Left ventricle myocardium inferior (tissue), 1 donor: ENCODE measurements at regions not wholly inside any gene's neighbourhood (a gene's known extent, or its start where the extent isn't known, plus 50 kb on each side); places are given as distances from the start of the nearest gene placed in this dataset.

Experiments
- DNase-seq: peaks from one replicate; pipeline ENCODE4 v3.0.0-alpha.2; 2020
- H3K27ac ChIP-seq: fragments of 200-600 bp; replicated peaks from 2 replicates; pipeline ENCODE4 v1.8.0; 2021
- H3K27me3 ChIP-seq: fragments of 200-600 bp; 2 replicates; pipeline ENCODE4 v1.8.0; 2021; ENCODE audit warnings: low read depth
- H3K36me3 ChIP-seq: fragments of 200-600 bp; 2 replicates; pipeline ENCODE4 v1.8.0; 2021
- H3K4me1 ChIP-seq: fragments of 200-600 bp; 2 replicates; pipeline ENCODE4 v1.8.0; 2021
- H3K4me3 ChIP-seq: fragments of 200-600 bp; 2 replicates; pipeline ENCODE4 v1.8.0; 2021; ENCODE audit warnings: mild to moderate bottlenecking, moderate library complexity
- H3K9me3 ChIP-seq: fragments of 200-600 bp; replicated peaks from 2 replicates; pipeline ENCODE4 v1.8.0; 2021
- CTCF ChIP-seq: fragments of 200-600 bp; IDR thresholded peaks from 2 replicates; pipeline ENCODE4 v1.8.0; 2021; ENCODE audit warnings: antibody characterized with exemption, mild to moderate bottlenecking, borderline replicate concordance
- intact Hi-C: fragments of 100-400 bp; cut with micrococcal nuclease; formaldehyde crosslinking; loops from one replicate; pipeline ENCODE4 v1.11.0; 2022
- donor health status: DM: no; HTN: yes; CAD: no; lungs with severe emphysema.

- no peaks in the 10 kb centered on the region for H3K27me3 ChIP-seq
- H3K4me3 ChIP-seq, result no peak overlapping the region
- intact Hi-C loops, result no loop called here
- DNase-seq, result no peak
- H3K27ac ChIP-seq, result no peak overlapping the region
- H3K4me1 ChIP-seq, result no peaks in the 10 kb centered on the region
- H3K36me3 ChIP-seq, result no peaks in the 10 kb centered on the region
- H3K9me3 ChIP-seq, result peaks cover 6% of the 10 kb centered on the region
- no peak for TF ChIP-seq CTCF
Observed at GRCh38 chr10:9656996-9657395, 1360.7 kb upstream of the CELF2 start.

- peaks cover 11% of the 10 kb centered on the region for H3K9me3 ChIP-seq
- no peaks in the 10 kb centered on the region for H3K4me1 ChIP-seq
- no peak for TF ChIP-seq CTCF
- no peaks in the 10 kb centered on the region for H3K27me3 ChIP-seq
- intact Hi-C loops, result no loop called here
- no peak overlapping the region for H3K4me3 ChIP-seq
- no peaks in the 10 kb centered on the region for H3K36me3 ChIP-seq
- DNase-seq, result no peak
- no peak overlapping the region for H3K27ac ChIP-seq
Observed at GRCh38 chr10:9657530-9657929, 1360.1 kb upstream of the CELF2 start.

GRCh38 chr10:9668411-9668810 is 1349.3 kb upstream of the CELF2 start:
- Histone ChIP-seq H3K27ac (no peak overlapping the region), H3K36me3 (no peaks in the 10 kb centered on the region), H3K27me3 (no peaks in the 10 kb centered on the region), H3K4me3 (no peak overlapping the region), H3K9me3 (no peaks in the 10 kb centered on the region), H3K4me1 (no peaks in the 10 kb centered on the region)
- no peak for DNase-seq
- intact Hi-C loops, result no loop called here
- TF ChIP-seq CTCF, result no peak

GRCh38 chr10:9670911-9671310 is 1346.8 kb upstream of the CELF2 start:
- TF ChIP-seq CTCF, result no peak
- Histone ChIP-seq H3K9me3 (no peaks in the 10 kb centered on the region), H3K4me1 (no peaks in the 10 kb centered on the region), H3K36me3 (no peaks in the 10 kb centered on the region), H3K27me3 (no peaks in the 10 kb centered on the region), H3K4me3 (no peak overlapping the region), H3K27ac (no peak overlapping the region)
- DNase-seq, result no peak
- intact Hi-C loops, result no loop called here

- Histone ChIP-seq H3K4me1 (no peaks in the 10 kb centered on the region), H3K27me3 (no peaks in the 10 kb centered on the region), H3K27ac (no peak overlapping the region), H3K9me3 (peaks cover 8% of the 10 kb centered on the region), H3K36me3 (no peaks in the 10 kb centered on the region), H3K4me3 (no peak overlapping the region)
- DNase-seq, result no peak
- no peak for TF ChIP-seq CTCF
- intact Hi-C loops, result no loop called here
Observed at GRCh38 chr10:9681655-9682054, 1336.0 kb upstream of the CELF2 start.

GRCh38 chr10:9682802-9683201 is 1334.9 kb upstream of the CELF2 start:
- H3K4me3 ChIP-seq, result no peak overlapping the region
- no peak overlapping the region for H3K27ac ChIP-seq
- peaks cover 8% of the 10 kb centered on the region for H3K9me3 ChIP-seq
- DNase-seq, result no peak
- TF ChIP-seq CTCF, result no peak
- no peaks in the 10 kb centered on the region for H3K36me3 ChIP-seq
- H3K27me3 ChIP-seq, result no peaks in the 10 kb centered on the region
- H3K4me1 ChIP-seq, result no peaks in the 10 kb centered on the region
- intact Hi-C loops, result no loop called here
